ENCODE measurements at regions not wholly inside any gene's neighbourhood (a gene's known extent, or its start where the extent isn't known, plus 50 kb on each side); places are given as distances from the start of the nearest gene placed in this dataset.

DNA sequence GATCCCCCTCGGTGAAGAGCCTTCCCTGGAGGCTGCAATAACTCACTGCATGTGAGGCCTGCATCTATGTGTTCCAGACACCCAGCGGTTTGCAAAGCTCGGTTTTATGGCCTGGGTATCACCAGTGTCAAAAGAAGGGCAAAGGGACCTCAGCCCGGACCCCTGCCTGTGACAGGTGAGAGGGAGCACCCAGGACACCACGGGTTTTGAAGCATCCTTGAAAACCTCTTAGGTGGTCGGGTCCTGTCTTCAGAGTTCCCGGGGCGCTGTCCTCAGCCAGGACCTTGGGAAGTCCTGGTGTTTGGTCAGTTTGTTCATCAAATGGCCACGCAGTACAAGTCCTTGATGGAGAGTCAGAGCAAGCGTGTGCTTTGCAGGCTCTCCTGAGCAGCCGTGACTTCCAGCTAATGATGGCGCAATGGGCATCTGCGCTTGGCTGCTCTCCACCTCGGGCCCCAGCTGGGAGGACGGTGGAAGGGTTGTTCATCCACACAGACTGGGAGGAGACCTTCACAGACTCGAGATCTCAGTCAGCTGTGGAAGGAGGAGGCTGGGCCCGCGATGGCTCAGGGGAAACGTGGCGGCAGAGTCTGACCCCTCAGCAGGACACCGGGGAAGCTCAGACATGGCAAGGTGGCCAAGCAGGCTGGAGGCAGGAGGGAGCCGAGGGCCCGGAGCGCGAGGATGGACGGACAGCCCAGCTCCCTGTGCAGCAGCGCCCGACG lies 113.1 kb upstream of the GPC1 start:
- Histone ChIP-seq H3K9me3 (replicated peaks; ENCODE audit: control insufficient read depth, low read depth, low read length) (no peaks in the 10 kb centered on the region), H3K4me1 (ENCODE audit: control insufficient read depth, insufficient read depth, low read length) (peaks cover 26% of the 10 kb centered on the region), H3K27ac (ENCODE audit: low read length) (no peak overlapping the region), H3K4me3 (ENCODE audit: low read length) (no peak overlapping the region), H3K27me3 (ENCODE audit: control insufficient read depth, insufficient read depth, low read length) (peaks cover 13% of the 10 kb centered on the region), H3K36me3 (ENCODE audit: control insufficient read depth, insufficient read depth, low read length) (no peaks in the 10 kb centered on the region)
- DNase-seq: peak; percentile 30
- WGBS (ENCODE audit: insufficient coverage): 78% methylated on average over 29 of the region's 29 CpGs

DNA sequence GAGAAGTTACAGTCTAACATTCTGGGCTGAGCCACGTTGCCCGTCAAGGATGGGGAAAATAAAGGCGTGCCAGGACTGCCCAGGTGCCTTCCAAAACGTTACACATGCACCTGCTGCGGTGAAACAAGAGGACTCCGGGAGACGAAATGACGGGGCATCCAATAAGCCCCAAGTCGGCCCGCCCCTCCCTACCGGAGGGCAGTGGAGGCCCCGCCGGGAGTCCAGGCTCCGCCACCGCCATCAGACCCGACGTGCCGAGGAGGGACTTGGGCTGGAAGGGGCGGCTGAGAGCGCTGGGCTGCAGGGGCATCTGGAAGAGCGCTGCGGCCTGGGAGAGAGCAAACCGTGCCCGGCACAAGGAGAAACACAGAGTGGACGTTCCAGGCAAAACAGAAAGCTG lies 112.5 kb upstream of the GPC1 start:
- Histone ChIP-seq H3K27ac (ENCODE audit: low read length) (no peak overlapping the region), H3K36me3 (ENCODE audit: control insufficient read depth, insufficient read depth, low read length) (no peaks in the 10 kb centered on the region), H3K4me3 (ENCODE audit: low read length) (no peak overlapping the region), H3K27me3 (ENCODE audit: control insufficient read depth, insufficient read depth, low read length) (peaks cover 13% of the 10 kb centered on the region), H3K4me1 (ENCODE audit: control insufficient read depth, insufficient read depth, low read length) (peaks cover 26% of the 10 kb centered on the region), H3K9me3 (replicated peaks; ENCODE audit: control insufficient read depth, low read depth, low read length) (no peaks in the 10 kb centered on the region)
- DNase-seq: no peak
- WGBS (ENCODE audit: insufficient coverage): 77% methylated on average over 25 of the region's 25 CpGs

DNA sequence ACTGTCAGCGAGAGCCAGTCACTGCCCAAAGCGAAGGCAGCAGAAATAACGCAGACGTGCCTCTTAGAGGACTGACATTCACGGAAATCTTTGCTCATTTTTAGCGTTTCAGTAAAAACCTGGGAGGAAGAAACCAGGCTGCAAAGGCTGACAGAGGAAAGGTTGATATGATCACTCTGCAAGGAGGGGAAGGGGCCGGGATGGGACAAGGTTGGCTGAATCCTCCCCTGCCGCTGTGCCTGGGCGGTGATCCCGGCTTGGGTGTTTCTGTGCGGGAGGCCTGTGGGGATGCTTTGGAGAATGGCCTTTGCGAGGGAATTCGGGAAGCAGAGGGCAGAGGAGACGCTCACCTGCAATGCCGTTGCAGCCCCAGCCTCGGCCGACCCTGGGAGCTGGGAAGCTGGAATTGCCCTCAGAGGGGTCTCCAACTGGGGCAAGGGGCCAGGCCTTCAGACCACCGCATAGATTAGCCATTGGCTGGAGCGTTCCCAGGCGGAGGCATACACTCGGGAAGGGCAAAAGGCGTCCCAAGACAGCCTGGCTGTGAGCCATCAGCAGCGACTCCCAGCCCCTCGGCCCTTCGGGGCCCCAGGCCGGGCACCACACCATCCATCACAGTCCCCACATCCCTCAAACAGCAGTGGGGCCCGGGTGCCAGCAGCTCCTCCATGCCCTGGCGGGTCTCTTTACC lies 111.7 kb upstream of the GPC1 start:
- H3K9me3 ChIP-seq (replicated peaks; ENCODE audit: control insufficient read depth, low read depth, low read length): no peaks in the 10 kb centered on the region
- H3K27me3 ChIP-seq (ENCODE audit: control insufficient read depth, insufficient read depth, low read length): peaks cover 13% of the 10 kb centered on the region
- no peak for DNase-seq
- H3K4me1 ChIP-seq (ENCODE audit: control insufficient read depth, insufficient read depth, low read length): peaks cover 26% of the 10 kb centered on the region
- no peak overlapping the region for H3K4me3 ChIP-seq (ENCODE audit: low read length)
- 84% methylated on average over 27 of the region's 28 CpGs for WGBS (ENCODE audit: insufficient coverage)
- H3K27ac ChIP-seq (ENCODE audit: low read length): no peak overlapping the region
- H3K36me3 ChIP-seq (ENCODE audit: control insufficient read depth, insufficient read depth, low read length): no peaks in the 10 kb centered on the region

DNA sequence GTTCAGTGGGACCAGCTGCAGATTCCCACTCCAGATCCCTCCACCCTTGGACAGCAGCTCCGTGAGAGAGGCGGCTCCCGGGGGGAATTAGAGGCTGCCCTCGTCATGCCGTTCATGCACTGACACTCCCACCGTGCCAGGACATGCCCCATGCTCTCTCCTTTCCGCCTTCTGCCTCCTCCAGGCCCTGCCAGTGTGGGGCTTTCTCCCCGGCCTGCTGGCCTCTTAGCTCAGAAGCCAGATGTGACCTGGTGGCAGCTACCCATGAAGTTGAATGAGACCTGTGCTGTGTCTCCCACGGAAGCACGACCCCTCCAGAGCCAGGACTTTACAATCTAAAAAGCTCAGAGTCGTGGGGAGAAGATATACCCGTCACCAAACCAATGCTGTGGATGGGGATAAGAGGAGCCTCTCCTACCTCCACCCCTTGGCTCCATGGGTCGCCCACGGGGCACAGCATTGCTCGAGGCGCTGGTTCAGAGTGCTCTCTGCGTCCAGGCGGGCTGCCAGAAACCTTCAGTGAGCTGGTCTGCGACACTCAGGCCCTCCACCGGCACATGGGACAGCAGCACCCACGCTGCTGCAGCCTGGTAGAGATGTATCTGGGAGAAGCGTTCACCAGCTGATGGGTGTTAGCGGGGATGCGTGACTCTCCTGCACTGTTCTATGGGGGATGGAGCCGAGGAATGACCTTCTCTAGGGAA lies 111.0 kb upstream of the GPC1 start:
- WGBS (ENCODE audit: insufficient coverage): 81% methylated on average over 16 of the region's 25 CpGs
- Histone ChIP-seq H3K27ac (ENCODE audit: low read length) (no peak overlapping the region), H3K4me1 (ENCODE audit: control insufficient read depth, insufficient read depth, low read length) (peaks cover 28% of the 10 kb centered on the region), H3K9me3 (replicated peaks; ENCODE audit: control insufficient read depth, low read depth, low read length) (no peaks in the 10 kb centered on the region), H3K27me3 (ENCODE audit: control insufficient read depth, insufficient read depth, low read length) (peaks cover 13% of the 10 kb centered on the region), H3K36me3 (ENCODE audit: control insufficient read depth, insufficient read depth, low read length) (no peaks in the 10 kb centered on the region), H3K4me3 (ENCODE audit: low read length) (no peak overlapping the region)
- no peak for DNase-seq

DNA sequence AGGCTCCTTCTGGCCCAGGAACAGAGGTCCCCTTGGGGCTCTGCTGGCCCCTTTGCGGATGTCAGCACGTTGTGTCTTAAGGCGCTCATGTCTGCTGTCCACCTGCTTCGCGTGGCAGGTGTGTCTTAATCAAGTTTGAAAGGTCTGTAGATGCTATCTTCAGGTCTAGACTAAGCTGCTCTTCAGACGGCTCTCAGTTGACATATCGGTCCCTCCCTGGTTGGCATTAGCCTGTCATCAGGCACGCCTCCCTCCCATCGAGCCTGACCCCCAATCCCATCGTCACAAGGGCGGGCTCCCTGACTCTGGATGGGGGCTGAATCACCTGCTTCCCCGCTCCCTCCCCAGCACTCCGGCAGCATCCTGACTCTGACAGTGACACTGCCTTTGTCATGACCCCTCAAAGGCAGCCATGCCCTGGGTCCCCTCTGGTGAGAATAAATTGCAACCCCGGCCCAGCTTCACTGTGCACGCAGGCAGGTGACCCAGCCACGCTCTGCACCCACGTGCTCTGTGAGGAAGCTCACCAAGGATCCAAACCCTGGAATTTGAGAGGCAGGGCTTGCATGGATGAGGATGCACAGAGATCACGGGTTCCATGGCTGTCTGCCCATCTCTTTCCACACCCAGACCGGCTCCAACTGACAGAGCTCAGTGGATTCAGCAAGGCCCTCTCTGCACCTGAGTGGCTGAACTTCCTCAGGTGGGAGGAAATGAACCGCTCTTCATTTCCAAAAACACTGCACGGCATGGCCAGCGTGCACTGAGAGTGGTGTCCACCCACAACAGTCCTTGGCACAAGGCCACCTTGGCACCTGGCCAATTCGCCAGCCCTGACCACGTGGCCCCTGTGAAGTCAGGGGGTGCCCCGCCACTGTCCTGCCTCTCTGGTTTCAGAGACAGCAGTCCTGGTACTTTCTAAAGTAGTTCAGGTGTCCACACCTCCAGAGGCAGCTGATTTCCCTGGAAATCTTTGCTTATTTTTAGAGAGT lies 110.2 kb upstream of the GPC1 start:
- Histone ChIP-seq H3K9me3 (replicated peaks; ENCODE audit: control insufficient read depth, low read depth, low read length) (no peaks in the 10 kb centered on the region), H3K27me3 (ENCODE audit: control insufficient read depth, insufficient read depth, low read length) (peaks cover 13% of the 10 kb centered on the region), H3K4me1 (ENCODE audit: control insufficient read depth, insufficient read depth, low read length) (peaks cover 32% of the 10 kb centered on the region), H3K36me3 (ENCODE audit: control insufficient read depth, insufficient read depth, low read length) (no peaks in the 10 kb centered on the region), H3K4me3 (ENCODE audit: low read length) (no peak overlapping the region), H3K27ac (ENCODE audit: low read length) (no peak overlapping the region)
- peak; percentile 25 for DNase-seq
- WGBS (ENCODE audit: insufficient coverage): 72% methylated on average over 18 of the region's 25 CpGs

DNA sequence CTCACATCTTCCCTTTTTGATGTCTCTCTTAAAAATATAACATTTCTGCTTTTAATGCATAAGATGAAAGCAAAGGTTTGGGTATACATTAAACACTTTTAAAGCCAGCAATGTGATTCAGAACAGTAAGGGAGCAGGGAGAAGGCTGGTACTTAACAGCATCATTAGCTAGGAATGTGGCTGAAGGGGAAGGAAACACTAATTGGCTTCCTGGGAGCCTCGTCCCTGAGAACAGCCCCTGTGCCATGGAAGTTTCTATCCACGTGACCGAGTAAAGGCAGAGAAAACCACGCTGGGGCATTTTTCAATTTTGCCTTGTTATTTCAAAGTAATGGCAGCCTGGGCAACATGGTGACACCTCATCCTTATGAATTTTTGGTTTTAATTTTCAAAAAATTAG lies 109.2 kb upstream of the GPC1 start:
- Histone ChIP-seq H3K27ac (ENCODE audit: low read length) (no peak overlapping the region), H3K4me3 (ENCODE audit: low read length) (no peak overlapping the region), H3K36me3 (ENCODE audit: control insufficient read depth, insufficient read depth, low read length) (no peaks in the 10 kb centered on the region), H3K9me3 (replicated peaks; ENCODE audit: control insufficient read depth, low read depth, low read length) (peaks cover 2% of the 10 kb centered on the region), H3K4me1 (ENCODE audit: control insufficient read depth, insufficient read depth, low read length) (peaks cover 32% of the 10 kb centered on the region), H3K27me3 (ENCODE audit: control insufficient read depth, insufficient read depth, low read length) (peaks cover 12% of the 10 kb centered on the region)
- WGBS (ENCODE audit: insufficient coverage): 52% methylated on average over 4 of the region's 4 CpGs
- no peak for DNase-seq

DNA sequence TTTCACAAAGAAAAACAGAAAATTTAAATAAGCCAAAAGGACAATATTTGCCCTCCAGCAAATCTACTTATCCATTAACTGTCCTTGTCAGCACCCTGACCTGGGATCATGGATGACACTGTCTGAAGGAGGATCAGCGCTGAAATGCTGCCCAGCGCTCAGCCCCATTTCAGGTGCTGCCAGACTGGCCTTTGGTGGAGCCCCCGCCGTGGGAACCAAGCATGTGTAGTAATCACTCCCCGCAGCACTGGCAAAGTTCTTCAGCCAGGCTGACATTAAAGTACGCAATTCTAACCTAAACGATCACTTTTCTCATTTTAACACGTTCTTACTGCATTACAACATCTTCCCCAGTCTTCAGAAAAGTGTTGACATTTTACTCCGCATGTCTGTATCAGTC lies 108.6 kb upstream of the GPC1 start:
- H3K27ac ChIP-seq (ENCODE audit: low read length): no peak overlapping the region
- H3K36me3 ChIP-seq (ENCODE audit: control insufficient read depth, insufficient read depth, low read length): no peaks in the 10 kb centered on the region
- H3K4me3 ChIP-seq (ENCODE audit: low read length): no peak overlapping the region
- WGBS (ENCODE audit: insufficient coverage): 83% methylated on average over 9 of the region's 9 CpGs
- peaks cover 7% of the 10 kb centered on the region for H3K9me3 ChIP-seq (replicated peaks; ENCODE audit: control insufficient read depth, low read depth, low read length)
- DNase-seq: no peak
- H3K27me3 ChIP-seq (ENCODE audit: control insufficient read depth, insufficient read depth, low read length): peaks cover 12% of the 10 kb centered on the region
- peaks cover 32% of the 10 kb centered on the region for H3K4me1 ChIP-seq (ENCODE audit: control insufficient read depth, insufficient read depth, low read length)

DNA sequence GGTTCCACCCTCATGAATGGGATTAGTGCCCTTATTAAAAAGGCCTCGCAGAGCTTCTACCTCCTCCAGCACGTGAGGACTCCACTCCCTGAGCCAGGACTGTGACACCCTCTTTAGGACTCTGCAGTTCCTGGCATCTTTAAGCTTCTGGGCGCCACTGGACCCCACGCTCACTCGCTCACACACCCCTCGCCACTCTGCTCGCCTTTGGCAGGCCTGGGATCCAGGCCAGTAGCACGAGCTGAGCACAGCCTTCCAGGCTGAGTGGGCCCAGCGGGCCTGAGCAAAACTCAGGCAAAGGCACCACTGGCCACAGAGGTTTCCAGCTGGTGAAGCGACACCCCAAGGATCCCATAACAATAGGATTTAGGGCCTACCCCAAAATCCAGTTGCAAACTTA lies 107.9 kb upstream of the GPC1 start:
- 87% methylated on average over 10 of the region's 10 CpGs for WGBS (ENCODE audit: insufficient coverage)
- peaks cover 7% of the 10 kb centered on the region for H3K9me3 ChIP-seq (replicated peaks; ENCODE audit: control insufficient read depth, low read depth, low read length)

DNA sequence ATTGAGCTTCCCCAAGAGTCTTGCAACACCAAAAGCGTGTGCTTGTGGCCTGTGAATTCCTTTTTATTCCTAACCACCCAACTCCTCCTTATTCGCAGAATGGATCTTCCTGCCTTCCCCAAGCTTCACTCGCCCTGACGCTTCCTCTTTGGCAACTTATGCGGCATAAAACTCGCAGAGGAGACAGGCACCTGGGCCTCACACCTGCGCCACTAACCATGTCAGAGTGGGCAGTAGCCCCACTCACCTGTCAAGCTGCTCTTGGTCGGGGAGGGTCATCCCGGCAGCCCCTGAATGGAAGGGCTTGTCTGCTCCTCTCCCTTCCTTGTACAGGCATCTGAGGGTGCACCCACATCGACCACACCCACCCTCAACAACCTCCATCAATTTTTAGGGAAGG lies 106.9 kb upstream of the GPC1 start:
- no peak overlapping the region for H3K4me3 ChIP-seq (ENCODE audit: low read length)
- no peaks in the 10 kb centered on the region for H3K36me3 ChIP-seq (ENCODE audit: control insufficient read depth, insufficient read depth, low read length)
- WGBS (ENCODE audit: insufficient coverage): 85% methylated on average over 9 of the region's 10 CpGs
- peaks cover 8% of the 10 kb centered on the region for H3K27me3 ChIP-seq (ENCODE audit: control insufficient read depth, insufficient read depth, low read length)
- DNase-seq: no peak
- no peak overlapping the region for H3K27ac ChIP-seq (ENCODE audit: low read length)
- H3K9me3 ChIP-seq (replicated peaks; ENCODE audit: control insufficient read depth, low read depth, low read length): peaks cover 7% of the 10 kb centered on the region
- H3K4me1 ChIP-seq (ENCODE audit: control insufficient read depth, insufficient read depth, low read length): peaks cover 30% of the 10 kb centered on the region

More for the DNA sequence above, 107.9 kb upstream of the GPC1 start:
- Histone ChIP-seq H3K27me3 (ENCODE audit: control insufficient read depth, insufficient read depth, low read length) (peaks cover 11% of the 10 kb centered on the region), H3K36me3 (ENCODE audit: control insufficient read depth, insufficient read depth, low read length) (no peaks in the 10 kb centered on the region), H3K27ac (ENCODE audit: low read length) (no peak overlapping the region), H3K4me1 (ENCODE audit: control insufficient read depth, insufficient read depth, low read length) (peaks cover 32% of the 10 kb centered on the region), H3K4me3 (ENCODE audit: low read length) (no peak overlapping the region)
- DNase-seq: no peak

All from muscle of leg (tissue), 3 donors.